H9 (cell line): ENCODE measurements at regions not wholly inside any gene's neighbourhood (a gene's known extent, or its start where the extent isn't known, plus 50 kb on each side); places are given as distances from the start of the nearest gene placed in this dataset.

Source experiments
- DNase-seq: peaks from one replicate; pipeline ENCODE4 v3.0.0-alpha.2; 2017
- H2AFZ ChIP-seq: one replicate; pipeline ENCODE4 v1.6.1; 2013; ENCODE audit warnings: mild to moderate bottlenecking, low read length, control low read depth, moderate library complexity
- H2AK5ac ChIP-seq: 2 replicates; pipeline ENCODE4 v1.6.1; 2013; ENCODE audit warnings: low read length, control low read depth, mixed read lengths; ENCODE audit not compliant: insufficient read length
- H2BK120ac ChIP-seq: one replicate; pipeline ENCODE4 v1.6.1; 2013; ENCODE audit warnings: low read depth, mild to moderate bottlenecking, low read length, control low read depth, inconsistent platforms; ENCODE audit not compliant: poor library complexity, severe bottlenecking
- H2BK12ac ChIP-seq: 2 replicates; pipeline ENCODE4 v1.6.1; 2013; ENCODE audit warnings: low read length, control low read depth, mixed read lengths, low read depth; ENCODE audit not compliant: insufficient read length
- H2BK15ac ChIP-seq: 2 replicates; pipeline ENCODE4 v1.6.1; 2013; ENCODE audit warnings: low read depth, low read length, control low read depth
- H2BK20ac ChIP-seq: one replicate; pipeline ENCODE4 v1.6.1; 2013; ENCODE audit warnings: low read depth, mild to moderate bottlenecking, low read length, control low read depth, inconsistent platforms; ENCODE audit not compliant: poor library complexity, severe bottlenecking
- H2BK5ac ChIP-seq: 2 replicates; pipeline ENCODE4 v1.6.1; 2013; ENCODE audit warnings: low read length, control low read depth, mixed read lengths; ENCODE audit not compliant: insufficient read length
- H3K14ac ChIP-seq: 2 replicates; pipeline ENCODE4 v1.6.1; 2013; ENCODE audit warnings: low read length, control low read depth; ENCODE audit not compliant: insufficient read depth
- H3K18ac ChIP-seq: 2 replicates; pipeline ENCODE4 v1.6.1; 2013; ENCODE audit warnings: low read depth, mild to moderate bottlenecking, mixed read lengths, low read length, control low read depth; ENCODE audit not compliant: insufficient read length
- H3K23ac ChIP-seq: 2 replicates; pipeline ENCODE4 v1.6.1; 2013; ENCODE audit warnings: low read length, control low read depth, mixed read lengths, low read depth; ENCODE audit not compliant: insufficient read length
- H3K23me2 ChIP-seq: 2 replicates; pipeline ENCODE4 v1.6.1; 2013; ENCODE audit warnings: low read depth, mild to moderate bottlenecking, mixed read lengths, low read length, control low read depth; ENCODE audit not compliant: insufficient read length, poor library complexity, severe bottlenecking
- H3K27ac ChIP-seq: 2 replicates; pipeline ENCODE4 v1.5.1; 2013; ENCODE audit warnings: low read length, control low read depth, mixed read lengths, low read depth; ENCODE audit not compliant: insufficient read length
- H3K27me3 ChIP-seq: 2 replicates; pipeline ENCODE4 v1.6.1; 2013; ENCODE audit warnings: low read length, control low read depth, inconsistent platforms; ENCODE audit not compliant: insufficient read depth
- H3K4ac ChIP-seq: 2 replicates; pipeline ENCODE4 v1.6.1; 2013; ENCODE audit warnings: low read depth, mild to moderate bottlenecking, control low read depth, inconsistent platforms, low read length, moderate library complexity
- H3K4me1 ChIP-seq: 2 replicates; pipeline ENCODE4 v1.6.1; 2013; ENCODE audit warnings: low read length, control low read depth, inconsistent platforms; ENCODE audit not compliant: insufficient read depth
- H3K4me2 ChIP-seq: 2 replicates; pipeline ENCODE4 v1.6.1; 2013; ENCODE audit warnings: low read length, control low read depth, mixed read lengths; ENCODE audit not compliant: insufficient read length, insufficient read depth
- H3K56ac ChIP-seq: 2 replicates; pipeline ENCODE4 v1.6.1; 2013; ENCODE audit warnings: low read depth, mild to moderate bottlenecking, mixed read lengths, low read length, control low read depth; ENCODE audit not compliant: insufficient read length
- H3K79me1 ChIP-seq: 2 replicates; pipeline ENCODE4 v1.6.1; 2013; ENCODE audit warnings: low read depth, mild to moderate bottlenecking, moderate library complexity, low read length, control low read depth, inconsistent platforms; ENCODE audit not compliant: insufficient read depth, poor library complexity, severe bottlenecking
- H3K79me2 ChIP-seq: 2 replicates; pipeline ENCODE4 v1.6.1; 2013; ENCODE audit warnings: low read length, control low read depth, inconsistent platforms; ENCODE audit not compliant: insufficient read depth
- H3K9ac ChIP-seq: 2 replicates; pipeline ENCODE4 v1.6.1; 2013; ENCODE audit warnings: low read length, control low read depth, mixed read lengths; ENCODE audit not compliant: insufficient read length; ENCODE audit errors: extremely low read depth
- H3K9me3 ChIP-seq: one replicate; pipeline ENCODE4 v1.6.1; 2013; ENCODE audit warnings: low read depth, low read length, inconsistent platforms; ENCODE audit not compliant: control insufficient read depth
- H3T11ph ChIP-seq: one replicate; pipeline ENCODE4 v1.6.1; 2013; ENCODE audit warnings: mild to moderate bottlenecking, low read length, control low read depth, inconsistent platforms
- H4K20me1 ChIP-seq: one replicate; pipeline ENCODE4 v1.6.1; 2013; ENCODE audit not compliant: control insufficient read depth, insufficient read length, insufficient read depth
- H4K5ac ChIP-seq: 2 replicates; pipeline ENCODE4 v1.6.1; 2013; ENCODE audit warnings: low read depth, mild to moderate bottlenecking, mixed read lengths, low read length, control low read depth; ENCODE audit not compliant: insufficient read length
- H4K8ac ChIP-seq: replicated peaks from 2 replicates; pipeline ENCODE4 v1.6.1; 2013; ENCODE audit warnings: low read length, control low read depth, mixed read lengths, low read depth; ENCODE audit not compliant: insufficient read length
- H4K91ac ChIP-seq: 2 replicates; pipeline ENCODE4 v1.6.1; 2013; ENCODE audit warnings: low read depth, mild to moderate bottlenecking, moderate library complexity, mixed read lengths, low read length, control low read depth; ENCODE audit not compliant: insufficient read length
- H3K27ac Mint-ChIP-seq, 3 experiments: 2 replicates in 2 of 3; 3 replicates in 1 of 3; pipeline ENCODE4 v1.8.0; 2020 to 2021; ENCODE audit warnings: mixed read lengths in 3 of 3, mild to moderate bottlenecking in 1 of 3, moderate library complexity in 1 of 3
- H3K27me3 Mint-ChIP-seq: 2 replicates; pipeline ENCODE4 v1.8.0; 2021; ENCODE audit warnings: low read depth, mild to moderate bottlenecking, moderate library complexity, mixed read lengths
- H3K36me3 Mint-ChIP-seq, 3 experiments: 2 replicates in 2 of 3; 3 replicates in 1 of 3; pipeline ENCODE4 v1.8.0; 2020 to 2021; ENCODE audit warnings: low read depth in 3 of 3, mixed read lengths in 3 of 3; ENCODE audit not compliant: insufficient read depth in 1 of 3
- H3K4me1 Mint-ChIP-seq, 2 experiments: 2 replicates each; pipeline ENCODE4 v1.8.0; 2020; ENCODE audit warnings: mixed read lengths in 2 of 2
- H3K4me3 Mint-ChIP-seq, 2 experiments: 2 replicates in 1 of 2; 3 replicates in 1 of 2; pipeline ENCODE4 v1.8.0; 2020 to 2021; ENCODE audit warnings: mild to moderate bottlenecking in 2 of 2, mixed read lengths in 2 of 2, moderate library complexity in 1 of 2
- H3K9me3 Mint-ChIP-seq, 2 experiments: 2 replicates in 1 of 2; 3 replicates in 1 of 2; pipeline ENCODE4 v1.8.0; 2020; ENCODE audit warnings: mild to moderate bottlenecking in 2 of 2, mixed read lengths in 2 of 2, moderate library complexity in 1 of 2
- WGBS: extraction: QIAGEN DNeasy Blood & Tissue Kit; methylation state at CpG from one replicate; pipeline ENCODE4 v1.1.7; 2013; ENCODE audit warnings: missing lambda C conversion rate, low lambda C conversion rate, mixed read lengths; ENCODE audit not compliant: insufficient read length; ENCODE audit errors: extremely low coverage; 5-methylcytosine and 5-hydroxymethylcytosine counted together
- TF ChIP-seq, protein P1 (sequence below): fragments of 200-600 bp; sonication (generic); conservative IDR thresholded peaks from 3 replicates; pipeline ENCODE4 v1.8.0; 2021; ENCODE audit warnings: antibody characterized with exemption, mild to moderate bottlenecking

DNA sequence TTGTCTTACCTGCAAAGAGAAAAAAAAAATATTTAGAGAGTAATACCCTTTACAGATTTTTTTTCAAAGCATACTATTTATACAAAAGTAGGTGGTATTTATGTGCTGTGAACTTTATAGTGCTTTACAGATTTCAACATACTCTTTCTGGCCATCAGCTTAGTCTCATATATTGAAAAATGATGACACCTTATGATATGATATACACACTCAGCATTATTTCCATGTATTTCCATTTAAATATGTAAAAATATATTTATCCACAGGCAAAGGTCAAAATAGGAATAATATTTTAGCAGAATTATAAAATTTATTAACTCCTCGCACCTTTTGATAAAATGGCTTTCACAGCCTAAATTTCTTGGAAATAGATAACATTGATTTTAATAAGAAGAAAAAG, 815.8 kb upstream of the EPHA5 start:
- Histone ChIP-seq H2AFZ (no peak overlapping the region), H3K14ac (no peak overlapping the region), H2BK20ac (no peak overlapping the region), H3K23me2 (no peaks in the 10 kb centered on the region), H4K20me1 (no peaks in the 10 kb centered on the region), H3K27me3 (no peaks in the 10 kb centered on the region), H4K91ac (no peak overlapping the region), H2BK15ac (no peak overlapping the region), H3T11ph (no peak overlapping the region), H3K4ac (no peak overlapping the region), H3K9ac (no peak overlapping the region), H3K27ac (no peak overlapping the region), H3K56ac (no peak overlapping the region), H3K23ac (no peak overlapping the region), H2BK120ac (no peak overlapping the region), H4K5ac (no peak overlapping the region), H3K4me2 (no peak overlapping the region), H3K79me2 (no peaks in the 10 kb centered on the region), H2AK5ac (no peak overlapping the region), H3K9me3 (no peaks in the 10 kb centered on the region), H3K18ac (no peak overlapping the region), H4K8ac (no peak overlapping the region), H2BK12ac (no peak overlapping the region), H3K4me1 (no peaks in the 10 kb centered on the region), H3K79me1 (no peaks in the 10 kb centered on the region), H2BK5ac (no peak overlapping the region)
- TF ChIP-seq, protein P1, sequence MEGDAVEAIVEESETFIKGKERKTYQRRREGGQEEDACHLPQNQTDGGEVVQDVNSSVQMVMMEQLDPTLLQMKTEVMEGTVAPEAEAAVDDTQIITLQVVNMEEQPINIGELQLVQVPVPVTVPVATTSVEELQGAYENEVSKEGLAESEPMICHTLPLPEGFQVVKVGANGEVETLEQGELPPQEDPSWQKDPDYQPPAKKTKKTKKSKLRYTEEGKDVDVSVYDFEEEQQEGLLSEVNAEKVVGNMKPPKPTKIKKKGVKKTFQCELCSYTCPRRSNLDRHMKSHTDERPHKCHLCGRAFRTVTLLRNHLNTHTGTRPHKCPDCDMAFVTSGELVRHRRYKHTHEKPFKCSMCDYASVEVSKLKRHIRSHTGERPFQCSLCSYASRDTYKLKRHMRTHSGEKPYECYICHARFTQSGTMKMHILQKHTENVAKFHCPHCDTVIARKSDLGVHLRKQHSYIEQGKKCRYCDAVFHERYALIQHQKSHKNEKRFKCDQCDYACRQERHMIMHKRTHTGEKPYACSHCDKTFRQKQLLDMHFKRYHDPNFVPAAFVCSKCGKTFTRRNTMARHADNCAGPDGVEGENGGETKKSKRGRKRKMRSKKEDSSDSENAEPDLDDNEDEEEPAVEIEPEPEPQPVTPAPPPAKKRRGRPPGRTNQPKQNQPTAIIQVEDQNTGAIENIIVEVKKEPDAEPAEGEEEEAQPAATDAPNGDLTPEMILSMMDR = no peak
- Mint-ChIP-seq H3K27me3 (no peaks in the 10 kb centered on the region), H3K4me1 (peaks cover 5 to 6% of the 10 kb centered on the region in 2 experiments; a peak in 3 of 4 replicates), H3K36me3 (no peaks in the 10 kb centered on the region), H3K9me3 (no peaks in the 10 kb centered on the region), H3K4me3 (no peak overlapping the region), H3K27ac (no peak overlapping the region)
- DNase-seq = no peak
- no CpG with 5 or more reads among the region's 1 CpG for WGBS
